ENCODE measurements at regions not wholly inside any gene's neighbourhood (a gene's known extent, or its start where the extent isn't known, plus 50 kb on each side); places are given as distances from the start of the nearest gene placed in this dataset.

DNA sequence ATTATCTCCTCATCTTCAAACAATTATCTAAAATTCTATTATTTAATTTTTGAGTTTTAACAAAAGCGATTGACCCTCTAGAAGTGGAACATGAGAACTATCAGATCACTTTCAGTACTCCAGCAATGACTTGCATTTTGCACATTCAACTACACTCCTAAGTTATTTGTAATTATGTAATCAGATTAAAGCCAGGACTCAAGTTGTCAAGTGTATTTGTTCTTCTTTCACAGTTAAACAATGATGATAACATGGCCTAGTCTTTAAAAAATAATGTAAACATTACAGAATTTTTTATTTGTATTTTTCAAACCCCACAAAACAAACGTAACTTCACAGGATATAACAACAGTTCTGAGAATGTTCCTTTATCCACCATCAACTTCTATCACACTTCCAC, 2148.9 kb upstream of the ACO1 start:
- Histone ChIP-seq H3K4me3 (no peak overlapping the region), H3K36me3 (no peaks in the 10 kb centered on the region), H3K4me1 (no peaks in the 10 kb centered on the region), H3K27ac (replicated peaks) (no peak overlapping the region), H3K27me3 (ENCODE audit: low read depth) (no peaks in the 10 kb centered on the region), H3K9me3 (replicated peaks) (no peaks in the 10 kb centered on the region)
- TF ChIP-seq, protein P1, sequence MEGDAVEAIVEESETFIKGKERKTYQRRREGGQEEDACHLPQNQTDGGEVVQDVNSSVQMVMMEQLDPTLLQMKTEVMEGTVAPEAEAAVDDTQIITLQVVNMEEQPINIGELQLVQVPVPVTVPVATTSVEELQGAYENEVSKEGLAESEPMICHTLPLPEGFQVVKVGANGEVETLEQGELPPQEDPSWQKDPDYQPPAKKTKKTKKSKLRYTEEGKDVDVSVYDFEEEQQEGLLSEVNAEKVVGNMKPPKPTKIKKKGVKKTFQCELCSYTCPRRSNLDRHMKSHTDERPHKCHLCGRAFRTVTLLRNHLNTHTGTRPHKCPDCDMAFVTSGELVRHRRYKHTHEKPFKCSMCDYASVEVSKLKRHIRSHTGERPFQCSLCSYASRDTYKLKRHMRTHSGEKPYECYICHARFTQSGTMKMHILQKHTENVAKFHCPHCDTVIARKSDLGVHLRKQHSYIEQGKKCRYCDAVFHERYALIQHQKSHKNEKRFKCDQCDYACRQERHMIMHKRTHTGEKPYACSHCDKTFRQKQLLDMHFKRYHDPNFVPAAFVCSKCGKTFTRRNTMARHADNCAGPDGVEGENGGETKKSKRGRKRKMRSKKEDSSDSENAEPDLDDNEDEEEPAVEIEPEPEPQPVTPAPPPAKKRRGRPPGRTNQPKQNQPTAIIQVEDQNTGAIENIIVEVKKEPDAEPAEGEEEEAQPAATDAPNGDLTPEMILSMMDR (IDR thresholded peaks at IDR 0.05; ENCODE audit: borderline replicate concordance): no peak
- intact Hi-C loops (cut with micrococcal nuclease): no loop called here
- no peak for DNase-seq

DNA sequence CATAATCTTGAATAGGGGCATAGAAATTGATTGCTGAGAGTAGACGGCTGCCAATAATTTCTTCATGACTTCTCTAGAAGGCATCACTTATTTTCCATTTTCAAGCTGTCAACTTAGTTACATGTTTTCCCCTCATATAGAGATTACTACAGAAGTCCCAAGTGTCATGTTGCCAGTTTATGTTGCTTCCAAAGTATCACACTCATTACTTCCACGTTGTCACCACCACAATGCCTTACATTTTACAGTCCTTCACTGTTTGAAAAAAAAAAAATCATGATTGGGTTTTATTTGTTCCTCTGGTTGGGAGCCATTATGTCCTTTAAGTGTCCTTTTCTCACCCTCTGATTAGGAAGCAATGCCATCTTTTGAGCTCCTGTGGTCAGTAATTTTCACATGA, 2144.6 kb upstream of the ACO1 start:
- intact Hi-C loops (cut with micrococcal nuclease): no loop called here
- Histone ChIP-seq H3K36me3 (no peaks in the 10 kb centered on the region), H3K9me3 (replicated peaks) (no peaks in the 10 kb centered on the region), H3K4me3 (no peak overlapping the region), H3K27me3 (ENCODE audit: low read depth) (no peaks in the 10 kb centered on the region), H3K4me1 (no peaks in the 10 kb centered on the region), H3K27ac (replicated peaks) (no peak overlapping the region)
- no peak for DNase-seq
- TF ChIP-seq, protein P1 (IDR thresholded peaks at IDR 0.05; ENCODE audit: borderline replicate concordance): no peak

DNA sequence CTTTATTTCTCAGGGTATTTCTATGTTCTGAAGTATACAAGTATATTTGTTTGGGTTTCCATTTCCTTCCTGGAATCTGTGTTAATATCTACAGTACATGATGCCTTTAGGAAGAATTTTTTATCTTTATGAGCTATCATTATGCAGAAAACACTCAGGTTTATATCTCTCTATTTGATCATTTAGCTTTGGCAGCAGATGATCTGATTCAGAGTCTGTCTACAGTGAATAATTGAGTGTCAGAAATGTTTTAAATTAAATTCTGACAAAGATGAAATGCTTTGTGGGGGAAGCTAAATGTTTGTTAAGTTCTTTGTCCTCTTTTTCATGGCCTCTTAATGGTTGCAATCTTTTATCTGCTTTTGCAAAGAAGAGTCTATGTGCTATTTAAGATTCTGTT, 2141.0 kb upstream of the ACO1 start:
- Histone ChIP-seq H3K4me3 (no peak overlapping the region), H3K27me3 (ENCODE audit: low read depth) (no peaks in the 10 kb centered on the region), H3K4me1 (no peaks in the 10 kb centered on the region), H3K27ac (replicated peaks) (no peak overlapping the region), H3K9me3 (replicated peaks) (no peaks in the 10 kb centered on the region), H3K36me3 (no peaks in the 10 kb centered on the region)
- intact Hi-C loops (cut with micrococcal nuclease): no loop called here
- no peak for DNase-seq
- TF ChIP-seq, protein P1 (IDR thresholded peaks at IDR 0.05; ENCODE audit: borderline replicate concordance): no peak

DNA sequence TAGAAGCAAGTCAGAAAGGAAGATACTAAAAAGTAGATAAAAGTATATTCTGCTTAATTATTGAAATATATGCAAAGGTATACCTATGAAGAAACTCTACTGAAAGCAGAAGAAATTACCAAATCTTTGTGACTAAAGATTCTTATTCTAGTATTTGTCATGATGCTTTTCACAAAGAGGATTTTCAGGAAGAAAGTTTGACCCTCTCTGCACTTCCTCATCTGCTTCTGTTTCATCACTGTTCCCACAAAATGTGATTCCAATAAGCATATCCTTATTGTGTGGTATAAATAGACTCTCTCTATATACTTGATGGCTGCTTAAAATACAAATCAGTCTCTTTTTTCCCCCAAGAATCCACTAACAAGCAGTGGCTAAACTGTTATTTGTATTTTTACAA, 2139.6 kb upstream of the ACO1 start:
- Histone ChIP-seq H3K27ac (replicated peaks) (no peak overlapping the region), H3K36me3 (no peaks in the 10 kb centered on the region), H3K27me3 (ENCODE audit: low read depth) (no peaks in the 10 kb centered on the region), H3K4me1 (no peaks in the 10 kb centered on the region), H3K4me3 (no peak overlapping the region), H3K9me3 (replicated peaks) (no peaks in the 10 kb centered on the region)
- no peak for DNase-seq
- TF ChIP-seq, protein P1 (IDR thresholded peaks at IDR 0.05; ENCODE audit: borderline replicate concordance): no peak
- intact Hi-C loops (cut with micrococcal nuclease): no loop called here

DNA sequence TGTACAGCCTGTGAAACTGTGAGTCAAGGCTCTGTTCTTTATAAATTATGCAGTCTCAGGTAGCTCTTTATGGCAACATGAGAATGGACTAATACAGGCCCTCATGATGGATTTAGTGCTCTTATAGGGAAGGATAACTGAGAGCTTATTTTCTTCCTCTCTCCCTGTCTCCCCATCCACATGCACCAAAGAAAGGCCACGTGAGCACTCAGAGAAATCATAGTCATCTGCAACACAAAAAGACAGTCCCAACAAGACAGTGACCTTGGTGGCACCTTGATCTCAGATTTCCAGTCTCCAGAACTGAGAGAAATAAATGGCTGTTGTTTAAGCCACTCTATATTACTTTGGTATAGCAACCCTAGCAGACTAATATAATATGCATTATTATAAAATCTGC, 2133.6 kb upstream of the ACO1 start:
- intact Hi-C loops (cut with micrococcal nuclease): no loop called here
- Histone ChIP-seq H3K27ac (replicated peaks) (no peak overlapping the region), H3K4me1 (no peaks in the 10 kb centered on the region), H3K36me3 (no peaks in the 10 kb centered on the region), H3K9me3 (replicated peaks) (no peaks in the 10 kb centered on the region), H3K4me3 (no peak overlapping the region), H3K27me3 (ENCODE audit: low read depth) (no peaks in the 10 kb centered on the region)
- TF ChIP-seq, protein P1 (IDR thresholded peaks at IDR 0.05; ENCODE audit: borderline replicate concordance): no peak
- no peak for DNase-seq

DNA sequence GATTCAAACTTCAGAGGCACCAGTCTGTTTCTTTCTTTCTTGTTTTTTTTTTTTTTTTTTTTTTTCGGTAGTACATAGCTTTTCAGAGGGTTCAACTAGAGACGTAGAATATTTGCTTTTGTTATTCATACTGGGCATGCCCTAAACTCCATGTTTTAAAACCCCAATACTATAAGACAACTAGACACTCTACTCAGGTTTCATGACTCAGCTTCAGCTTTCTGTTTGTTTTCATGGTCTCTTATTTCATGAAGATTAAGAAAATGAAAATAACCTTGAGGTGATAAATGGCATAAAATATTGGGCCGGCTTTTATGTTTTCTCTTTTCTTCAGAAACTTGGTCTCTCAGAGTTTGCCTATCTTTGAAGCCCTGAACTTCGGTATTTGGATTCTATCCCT, 2126.3 kb upstream of the ACO1 start:
- Histone ChIP-seq H3K36me3 (no peaks in the 10 kb centered on the region), H3K27ac (replicated peaks) (no peak overlapping the region), H3K4me1 (no peaks in the 10 kb centered on the region), H3K4me3 (no peak overlapping the region), H3K27me3 (ENCODE audit: low read depth) (no peaks in the 10 kb centered on the region), H3K9me3 (replicated peaks) (peaks cover 30% of the 10 kb centered on the region)
- TF ChIP-seq, protein P1 (IDR thresholded peaks at IDR 0.05; ENCODE audit: borderline replicate concordance): no peak
- intact Hi-C loops (cut with micrococcal nuclease): no loop called here
- no peak for DNase-seq

Data from left ventricle myocardium inferior (tissue), 1 donor.